GM18861 (cell line): ENCODE measurements at regions not wholly inside any gene's neighbourhood (a gene's known extent, or its start where the extent isn't known, plus 50 kb on each side); places are given as distances from the start of the nearest gene placed in this dataset.

ENCODE experiments used
- ATAC-seq: cut with Tn5 transposase; IDR thresholded peaks from one replicate; pipeline ENCODE4 v1.9.1; 2021; ENCODE audit not compliant: unreplicated experiment

- no peak for ATAC-seq
Observed at GRCh38 chr13:78239714-78240113, 321.1 kb upstream of the EDNRB start.

- ATAC-seq, result no peak
Observed at GRCh38 chr13:78238911-78239310, 320.3 kb upstream of the EDNRB start.

- no peak for ATAC-seq
Observed at GRCh38 chr13:78228940-78229339, 310.3 kb upstream of the EDNRB start.

GRCh38 chr13:78228211-78228610, 309.6 kb upstream of the EDNRB start:
- ATAC-seq, result no peak

- ATAC-seq, result no peak
Observed at GRCh38 chr13:78227709-78228108, 309.1 kb upstream of the EDNRB start.

GRCh38 chr13:78215458-78216108, 297.0 kb upstream of the EDNRB start:
- no peak for ATAC-seq

- ATAC-seq, result peak; percentile 63
Observed at GRCh38 chr13:78201411-78201810, 282.8 kb upstream of the EDNRB start.

GRCh38 chr13:78198821-78199220, 280.2 kb upstream of the EDNRB start:
- no peak for ATAC-seq

GRCh38 chr13:78198419-78198818, 279.8 kb upstream of the EDNRB start:
- no peak for ATAC-seq

GRCh38 chr13:78197231-78197630, 278.6 kb upstream of the EDNRB start:
- ATAC-seq, result no peak

GRCh38 chr13:78194904-78195639, 276.4 kb upstream of the EDNRB start:
- no peak for ATAC-seq

GRCh38 chr13:78193846-78194245, 275.2 kb upstream of the EDNRB start:
- ATAC-seq, result no peak

- ATAC-seq, result no peak
Observed at GRCh38 chr13:78192716-78193115, 274.1 kb upstream of the EDNRB start.

- ATAC-seq, result no peak
Observed at GRCh38 chr13:78190296-78190695, 271.7 kb upstream of the EDNRB start.

- no peak for ATAC-seq
Observed at GRCh38 chr13:78187781-78188180, 269.1 kb upstream of the EDNRB start.

- no peak for ATAC-seq
Observed at GRCh38 chr13:78185700-78186099, 267.1 kb upstream of the EDNRB start.

GRCh38 chr13:78183732-78184131, 265.1 kb upstream of the EDNRB start:
- no peak for ATAC-seq

GRCh38 chr13:78182813-78183212, 264.2 kb upstream of the EDNRB start:
- no peak for ATAC-seq

GRCh38 chr13:78177306-78177705, 258.7 kb upstream of the EDNRB start:
- no peak for ATAC-seq

GRCh38 chr13:78176880-78177279, 258.2 kb upstream of the EDNRB start:
- no peak for ATAC-seq

- no peak for ATAC-seq
Observed at GRCh38 chr13:78169386-78169785, 250.8 kb upstream of the EDNRB start.

- ATAC-seq, result no peak
Observed at GRCh38 chr13:78168981-78169380, 250.3 kb upstream of the EDNRB start.

- ATAC-seq, result no peak
Observed at GRCh38 chr13:78161266-78161665, 242.6 kb upstream of the EDNRB start.
